DND-41 (cell line): ENCODE measurements at regions not wholly inside any gene's neighbourhood (a gene's known extent, or its start where the extent isn't known, plus 50 kb on each side); places are given as distances from the start of the nearest gene placed in this dataset.

ENCODE experiments used
- ATAC-seq: fragments of 200-7000 bp; cut with Tn5 transposase; 3 replicates; pipeline ENCODE4 v1.9.1; 2021; ENCODE audit warnings: low read depth; ENCODE audit not compliant: insufficient read depth
- DNase-seq: peaks from one replicate; pipeline ENCODE4 v3.0.0-alpha.2; 2020
- H2AFZ ChIP-seq: 2 replicates; pipeline ENCODE4 v1.6.0; 2012; ENCODE audit warnings: low read depth, low read length
- H3K27ac ChIP-seq: 2 replicates; pipeline ENCODE4 v1.5.1; 2012; ENCODE audit warnings: low read length, inconsistent platforms
- H3K27me3 ChIP-seq: fragments of 200-600 bp; sonication (generic); 2 replicates; pipeline ENCODE4 v1.6.0; 2012; ENCODE audit warnings: low read length, mild to moderate bottlenecking, inconsistent platforms; ENCODE audit not compliant: insufficient read depth, poor library complexity
- H3K36me3 ChIP-seq: 2 replicates; pipeline ENCODE4 v1.5.1; 2012; ENCODE audit warnings: low read length, inconsistent platforms; ENCODE audit not compliant: insufficient read depth
- H3K4me1 ChIP-seq: 2 replicates; pipeline ENCODE4 v1.5.1; 2012; ENCODE audit warnings: mild to moderate bottlenecking, low read length; ENCODE audit not compliant: insufficient read depth
- H3K4me2 ChIP-seq: 2 replicates; pipeline ENCODE4 v1.6.0; 2012; ENCODE audit warnings: mild to moderate bottlenecking, moderate library complexity, low read length, inconsistent platforms; ENCODE audit not compliant: insufficient read depth
- H3K4me3 ChIP-seq, 2 experiments: fragments of 200-600 bp in 1 of 2; shearing (Covaris generic) in 1 of 2; 2 replicates each; pipeline ENCODE4 v1.5.1; 2012 to 2016; ENCODE audit warnings: inconsistent platforms in 2 of 2, low read length in 2 of 2, mild to moderate bottlenecking in 2 of 2, low read depth in 1 of 2, moderate library complexity in 1 of 2
- H3K79me2 ChIP-seq: 2 replicates; pipeline ENCODE4 v1.6.0; 2012; ENCODE audit warnings: low read length, inconsistent platforms; ENCODE audit not compliant: insufficient read depth
- H3K9ac ChIP-seq: 2 replicates; pipeline ENCODE4 v1.6.0; 2012; ENCODE audit warnings: low read depth, mild to moderate bottlenecking, inconsistent platforms, low read length, moderate library complexity
- H3K9me3 ChIP-seq: 2 replicates; pipeline ENCODE4 v1.5.1; 2012; ENCODE audit warnings: low read length, moderate library complexity, mild to moderate bottlenecking, inconsistent platforms; ENCODE audit not compliant: insufficient read depth, severe bottlenecking
- H4K20me1 ChIP-seq: 2 replicates; pipeline ENCODE4 v1.6.0; 2012; ENCODE audit warnings: low read length; ENCODE audit not compliant: insufficient read depth
- CTCF ChIP-seq: IDR thresholded peaks from 2 replicates; pipeline ENCODE4 v1.5.1; 2012; ENCODE audit warnings: borderline replicate concordance, low read length, moderate library complexity, mild to moderate bottlenecking; ENCODE audit not compliant: poor library complexity, severe bottlenecking; ENCODE audit errors: extremely low read depth
- EZH2 ChIP-seq: IDR thresholded peaks from 3 replicates; pipeline ENCODE4 v1.6.1; 2012; ENCODE audit warnings: borderline replicate concordance, low read depth, mild to moderate bottlenecking, moderate library complexity, low read length, inconsistent platforms; ENCODE audit not compliant: severe bottlenecking

- peaks cover 3% of the 10 kb centered on the region; the same call in 1 of the 2 replicates for H4K20me1 ChIP-seq
- no peaks in the 10 kb centered on the region for H3K36me3 ChIP-seq
- no peaks in the 10 kb centered on the region for H3K79me2 ChIP-seq
- H3K27ac ChIP-seq, result no peak overlapping the region
- H3K4me1 ChIP-seq, result no peaks in the 10 kb centered on the region
- no peak overlapping the region for H3K9ac ChIP-seq
- no peak overlapping the region for H3K4me3 ChIP-seq
- H3K27me3 ChIP-seq, result no peaks in the 10 kb centered on the region
- no peak for TF ChIP-seq EZH2
- no peak for TF ChIP-seq CTCF
- H3K4me2 ChIP-seq, result no peak overlapping the region
- ATAC-seq, result no peak
- H3K9me3 ChIP-seq, result no peaks in the 10 kb centered on the region
- no peak for DNase-seq
- H2AFZ ChIP-seq, result no peak overlapping the region
Observed at GRCh38 chr22:48941903-48942575, 885.6 kb downstream of the BRD1 start.

GRCh38 chr22:48941033-48941902 lies 886.4 kb downstream of the BRD1 start:
- H3K27me3 ChIP-seq, result no peaks in the 10 kb centered on the region
- H4K20me1 ChIP-seq, result peaks cover 3% of the 10 kb centered on the region; the same call in 1 of the 2 replicates
- no peak overlapping the region for H3K4me3 ChIP-seq
- no peak overlapping the region for H3K27ac ChIP-seq
- no peak overlapping the region for H3K4me2 ChIP-seq
- H3K4me1 ChIP-seq, result no peaks in the 10 kb centered on the region
- no peaks in the 10 kb centered on the region for H3K9me3 ChIP-seq
- no peaks in the 10 kb centered on the region for H3K79me2 ChIP-seq
- no peak for ATAC-seq
- no peak overlapping the region for H2AFZ ChIP-seq
- TF ChIP-seq EZH2 (no peak), CTCF (no peak)
- no peak overlapping the region for H3K9ac ChIP-seq
- DNase-seq, result no peak
- H3K36me3 ChIP-seq, result no peaks in the 10 kb centered on the region

- Histone ChIP-seq H3K9me3 (no peaks in the 10 kb centered on the region), H3K27me3 (no peaks in the 10 kb centered on the region), H3K4me3 (no peak overlapping the region), H2AFZ (no peak overlapping the region), H3K9ac (no peak overlapping the region), H3K4me2 (no peak overlapping the region), H3K36me3 (no peaks in the 10 kb centered on the region), H3K79me2 (no peaks in the 10 kb centered on the region), H3K27ac (no peak overlapping the region), H4K20me1 (peaks cover 3% of the 10 kb centered on the region; the same call in 1 of the 2 replicates), H3K4me1 (no peaks in the 10 kb centered on the region)
- ATAC-seq, result no peak
- TF ChIP-seq EZH2 (no peak), CTCF (no peak)
- no peak for DNase-seq
Observed at GRCh38 chr22:48940266-48941032, 887.2 kb downstream of the BRD1 start.
